Activated B cell treated with CpG ODN at 0.5 μM for 24 hours (primary cell): ENCODE measurements at regions not wholly inside any gene's neighbourhood (a gene's known extent, or its start where the extent isn't known, plus 50 kb on each side); places are given as distances from the start of the nearest gene placed in this dataset.

Experiments used
- ATAC-seq: fragments of 200-7000 bp; cut with Tn5 transposase; one replicate; pipeline ENCODE4 v1.10.0; 2021; ENCODE audit warnings: low read depth, mild to moderate bottlenecking, moderate library complexity
- CTCF ChIA-PET: fragments of 350-600 bp; sonication (Branson Sonifier 250); formaldehyde crosslinking; loops from one replicate; lab custom pipeline; 2021; ENCODE audit warnings: antibody characterized with exemption; lab: Charles Lee
- POLR2A ChIA-PET: fragments of 350-600 bp; sonication (Branson Sonifier 250); formaldehyde crosslinking; loops from one replicate; lab custom pipeline; 2021; ENCODE audit warnings: antibody characterized with exemption; lab: Charles Lee
- DNase-seq: peaks from one replicate; pipeline ENCODE4 v3.0.0; 2022
- H3K27ac Mint-ChIP-seq: one replicate; pipeline ENCODE4 v1.8.0; 2020; ENCODE audit warnings: mixed read lengths
- H3K27me3 Mint-ChIP-seq: one replicate; pipeline ENCODE4 v1.8.0; 2021; ENCODE audit warnings: mixed read lengths
- H3K36me3 Mint-ChIP-seq: one replicate; pipeline ENCODE4 v1.8.0; 2021; ENCODE audit warnings: low read depth, mixed read lengths
- H3K4me1 Mint-ChIP-seq: one replicate; pipeline ENCODE4 v1.8.0; 2021; ENCODE audit warnings: mixed read lengths
- H3K4me3 Mint-ChIP-seq: one replicate; pipeline ENCODE4 v1.8.0; 2020; ENCODE audit warnings: mild to moderate bottlenecking, mixed read lengths
- H3K9me3 Mint-ChIP-seq: one replicate; pipeline ENCODE4 v1.8.0; 2020; ENCODE audit warnings: mixed read lengths
- CTCF ChIP-seq: fragments of 200-600 bp; IDR thresholded peaks from one replicate; pipeline ENCODE4 v1.8.0; 2022; ENCODE audit warnings: antibody characterized with exemption, mild to moderate bottlenecking
- intact Hi-C: fragments of 100-400 bp; cut with micrococcal nuclease; formaldehyde crosslinking; loops from one replicate; pipeline ENCODE4 v1.15.1; 2024

- H3K27me3 Mint-ChIP-seq, result peaks cover 1% of the 10 kb centered on the region
- no peak for DNase-seq
- H3K4me1 Mint-ChIP-seq, result no peaks in the 10 kb centered on the region
- intact Hi-C loops, result no loop called here
- POLR2A ChIA-PET, result no interaction called here
- no peak for ATAC-seq
- no peak overlapping the region for H3K27ac Mint-ChIP-seq
- H3K4me3 Mint-ChIP-seq, result no peak overlapping the region
- no peak for TF ChIP-seq CTCF
- CTCF ChIA-PET, result interaction anchor here (0.7 kb wide), 1 partner anchor 1053 kb away, joined by 3 read pairs; no protein-coding TSS in a partner anchor
- no peaks in the 10 kb centered on the region for H3K36me3 Mint-ChIP-seq
- H3K9me3 Mint-ChIP-seq, result no peaks in the 10 kb centered on the region
Observed at GRCh38 chr22:36088292-36088691, 59.7 kb upstream of the RBFOX2 start.

- no peak overlapping the region for H3K4me3 Mint-ChIP-seq
- ATAC-seq (no peak), DNase-seq (no peak)
- intact Hi-C loops, result no loop called here
- H3K4me1 Mint-ChIP-seq, result no peaks in the 10 kb centered on the region
- no peaks in the 10 kb centered on the region for H3K36me3 Mint-ChIP-seq
- H3K27ac Mint-ChIP-seq, result no peak overlapping the region
- POLR2A ChIA-PET, result no interaction called here
- no peak for TF ChIP-seq CTCF
- H3K9me3 Mint-ChIP-seq, result no peaks in the 10 kb centered on the region
- peaks cover 1% of the 10 kb centered on the region for H3K27me3 Mint-ChIP-seq
- CTCF ChIA-PET, result no interaction called here
Observed at GRCh38 chr22:36087784-36088183, 59.2 kb upstream of the RBFOX2 start.

- intact Hi-C loops, result no loop called here
- POLR2A ChIA-PET, result no interaction called here
- H3K27ac Mint-ChIP-seq, result no peak overlapping the region
- no peaks in the 10 kb centered on the region for H3K9me3 Mint-ChIP-seq
- H3K4me1 Mint-ChIP-seq, result no peaks in the 10 kb centered on the region
- H3K36me3 Mint-ChIP-seq, result no peaks in the 10 kb centered on the region
- DNase-seq (no peak), ATAC-seq (no peak)
- no peak overlapping the region for H3K4me3 Mint-ChIP-seq
- CTCF ChIA-PET, result no interaction called here
- TF ChIP-seq CTCF, result no peak
- H3K27me3 Mint-ChIP-seq, result peaks cover 1% of the 10 kb centered on the region
Observed at GRCh38 chr22:36086629-36087254, 58.1 kb upstream of the RBFOX2 start.

GRCh38 chr22:36086170-36086490 lies 57.5 kb upstream of the RBFOX2 start:
- Mint-ChIP-seq H3K36me3 (no peaks in the 10 kb centered on the region), H3K4me3 (no peak overlapping the region), H3K27me3 (peaks cover 1% of the 10 kb centered on the region), H3K27ac (no peak overlapping the region), H3K9me3 (no peaks in the 10 kb centered on the region), H3K4me1 (no peaks in the 10 kb centered on the region)
- no peak for DNase-seq
- no peak for ATAC-seq
- intact Hi-C loops, result no loop called here
- POLR2A ChIA-PET, result no interaction called here
- CTCF ChIA-PET, result no interaction called here
- TF ChIP-seq CTCF, result no peak

- TF ChIP-seq CTCF, result no peak
- no peak for DNase-seq
- Mint-ChIP-seq H3K27me3 (peaks cover 1% of the 10 kb centered on the region), H3K27ac (no peak overlapping the region), H3K36me3 (no peaks in the 10 kb centered on the region), H3K4me3 (no peak overlapping the region), H3K4me1 (no peaks in the 10 kb centered on the region), H3K9me3 (no peaks in the 10 kb centered on the region)
- CTCF ChIA-PET, result no interaction called here
- intact Hi-C loops, result no loop called here
- POLR2A ChIA-PET, result interaction anchor here (0.6 kb wide), 1 partner anchor 16 kb away, joined by 4 read pairs; no protein-coding TSS in a partner anchor
- no peak for ATAC-seq
Observed at GRCh38 chr22:36085476-36086169, 57.0 kb upstream of the RBFOX2 start.
